ENCODE measurements at regions not wholly inside any gene's neighbourhood (a gene's known extent, or its start where the extent isn't known, plus 50 kb on each side); places are given as distances from the start of the nearest gene placed in this dataset.
"Not testable (repeated sequence)": the region's sequence is repeated elsewhere in the genome, so short reads cannot be mapped to it uniquely, and the experiment has no call there.

DNA sequence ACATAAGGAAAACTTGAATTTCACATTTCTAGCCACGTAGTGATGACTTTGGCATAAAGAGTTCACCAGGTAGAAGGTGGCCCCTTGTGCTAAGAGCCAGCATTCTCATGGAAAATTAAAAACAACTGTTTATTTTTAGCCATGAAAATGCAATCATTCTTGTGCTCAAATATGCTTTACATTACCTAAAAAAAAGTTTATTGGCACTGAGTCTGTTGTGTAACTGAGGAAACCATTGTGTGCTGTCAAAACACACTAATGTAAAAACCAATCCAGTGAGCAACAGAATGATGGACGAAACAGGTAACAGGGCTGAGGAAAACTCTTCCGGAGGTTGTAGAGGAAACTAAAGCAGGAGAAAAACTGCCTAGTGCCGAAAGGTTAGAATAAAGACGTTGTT is 287.0 kb upstream of the TMC3 start:
- Histone ChIP-seq H3K4me1 (ENCODE audit: insufficient read depth, low read length) (no peaks in the 10 kb centered on the region), H3K9ac (ENCODE audit: low read depth, low read length) (no peak overlapping the region), H3K9me3 (ENCODE audit: insufficient read depth, low read depth, low read length) (no peaks in the 10 kb centered on the region), H3K4me3 (ENCODE audit: low read length) (no peak overlapping the region), H3K27me3 (ENCODE audit: insufficient read depth, low read length) (no peaks in the 10 kb centered on the region), H3K36me3 (ENCODE audit: insufficient read depth, low read depth, low read length) (no peaks in the 10 kb centered on the region), H3K27ac (ENCODE audit: low read length) (no peak overlapping the region)

DNA sequence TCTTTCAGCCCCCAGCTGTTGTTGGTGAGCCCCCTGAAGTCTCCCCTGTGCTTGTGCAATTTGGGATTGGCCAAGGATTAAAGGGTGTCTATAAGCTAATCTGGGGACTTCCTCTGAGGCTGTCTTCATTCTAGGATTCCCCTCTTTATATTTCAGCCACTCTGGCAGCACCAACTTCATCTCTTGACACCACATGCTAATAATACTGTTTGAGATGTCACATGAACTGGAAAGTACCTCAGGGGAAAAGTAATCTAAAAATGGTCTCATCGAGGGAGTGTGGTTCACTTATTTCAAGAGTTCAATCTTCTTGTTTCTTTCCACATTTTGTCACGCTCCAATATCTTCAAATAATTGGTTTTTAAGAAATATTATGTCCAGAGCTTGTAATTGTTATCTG is 279.2 kb upstream of the TMC3 start:
- H3K36me3 ChIP-seq (ENCODE audit: insufficient read depth, low read depth, low read length) = no peaks in the 10 kb centered on the region
- no peak overlapping the region for H3K27ac ChIP-seq (ENCODE audit: low read length)
- H3K4me3 ChIP-seq (ENCODE audit: low read length) = no peak overlapping the region
- H3K27me3 ChIP-seq (ENCODE audit: insufficient read depth, low read length) = no peaks in the 10 kb centered on the region
- no peaks in the 10 kb centered on the region for H3K4me1 ChIP-seq (ENCODE audit: insufficient read depth, low read length)
- no peak overlapping the region for H3K9ac ChIP-seq (ENCODE audit: low read depth, low read length)
- H3K9me3 ChIP-seq (ENCODE audit: insufficient read depth, low read depth, low read length) = peaks cover 3% of the 10 kb centered on the region; the same call in 1 of the 2 replicates

DNA sequence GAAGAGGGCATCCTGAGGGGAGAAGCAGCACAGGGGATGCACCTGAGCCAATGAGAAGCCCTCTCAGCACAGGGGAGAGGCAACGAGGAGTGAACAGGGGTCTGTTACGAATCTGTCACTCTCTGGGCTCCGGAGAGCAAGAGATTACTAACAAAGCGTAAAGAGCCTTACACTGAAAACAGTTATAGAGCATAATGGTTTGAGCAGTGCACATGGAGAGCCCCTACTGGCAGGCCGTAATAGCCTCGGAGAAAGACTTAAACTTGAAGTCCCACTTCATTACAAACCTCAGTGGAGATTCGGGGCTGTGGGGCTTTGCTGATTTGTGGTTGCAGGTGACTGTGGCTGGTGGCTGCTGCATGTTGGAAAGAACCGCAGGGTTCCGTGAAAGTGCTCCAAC is 271.5 kb upstream of the TMC3 start:
- no peak overlapping the region for H3K4me3 ChIP-seq (ENCODE audit: low read length)
- H3K9me3 ChIP-seq (ENCODE audit: insufficient read depth, low read depth, low read length) = no peaks in the 10 kb centered on the region
- no peaks in the 10 kb centered on the region for H3K36me3 ChIP-seq (ENCODE audit: insufficient read depth, low read depth, low read length)
- H3K27ac ChIP-seq (ENCODE audit: low read length) = no peak overlapping the region
- no peaks in the 10 kb centered on the region for H3K4me1 ChIP-seq (ENCODE audit: insufficient read depth, low read length)
- no peaks in the 10 kb centered on the region for H3K27me3 ChIP-seq (ENCODE audit: insufficient read depth, low read length)
- no peak overlapping the region for H3K9ac ChIP-seq (ENCODE audit: low read depth, low read length)

DNA sequence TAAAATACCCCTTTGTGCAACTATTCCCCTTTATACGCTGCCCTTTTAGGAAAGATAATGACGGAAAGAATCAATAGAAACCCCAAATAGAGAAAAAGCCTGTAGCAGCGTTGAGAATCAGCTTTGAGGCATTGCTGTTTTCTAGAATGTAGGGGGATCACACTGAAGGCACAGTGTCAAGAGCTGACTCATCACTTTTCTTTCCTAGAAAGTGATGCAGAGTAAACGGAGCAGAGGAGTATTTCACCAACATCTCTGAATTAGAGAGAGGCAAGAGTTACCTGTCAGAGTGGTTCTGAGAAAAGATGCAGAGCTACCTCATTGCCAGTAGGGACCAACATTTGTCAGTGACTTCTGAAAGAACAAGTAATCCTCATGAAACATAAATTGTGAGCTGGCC is 269.8 kb upstream of the TMC3 start:
- Histone ChIP-seq H3K27me3 (ENCODE audit: insufficient read depth, low read length) (no peaks in the 10 kb centered on the region), H3K36me3 (ENCODE audit: insufficient read depth, low read depth, low read length) (no peaks in the 10 kb centered on the region; the same call in 1 of the 2 replicates), H3K27ac (ENCODE audit: low read length) (no peak overlapping the region), H3K4me3 (ENCODE audit: low read length) (no peak overlapping the region), H3K9ac (ENCODE audit: low read depth, low read length) (no peak overlapping the region), H3K4me1 (ENCODE audit: insufficient read depth, low read length) (no peaks in the 10 kb centered on the region), H3K9me3 (ENCODE audit: insufficient read depth, low read depth, low read length) (no peaks in the 10 kb centered on the region)

DNA sequence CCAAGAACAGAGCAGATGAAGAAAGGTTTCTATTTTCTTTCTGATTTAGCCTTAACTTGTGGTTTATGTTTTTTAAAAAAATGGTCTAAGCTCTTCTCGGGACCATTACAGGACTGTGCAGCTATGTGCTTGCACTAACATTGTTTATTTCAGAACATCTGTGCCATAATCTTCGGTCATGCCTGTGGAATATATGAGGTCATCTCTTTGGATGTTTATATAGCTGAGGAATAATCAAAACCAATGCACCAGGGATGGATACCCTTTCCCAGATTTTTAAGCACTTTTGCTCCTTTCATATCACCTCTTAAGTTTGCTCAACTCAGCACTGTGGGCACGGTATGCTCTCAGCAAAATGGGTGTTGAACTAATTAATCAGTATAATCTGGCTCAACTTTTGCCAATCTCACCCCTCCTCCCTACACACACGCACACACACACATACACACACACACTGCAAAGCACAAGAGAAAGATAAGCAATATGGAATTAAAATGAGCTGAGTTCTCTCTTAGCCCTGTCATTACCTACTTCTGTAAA is 268.5 kb upstream of the TMC3 start:
- Histone ChIP-seq H3K36me3 (ENCODE audit: insufficient read depth, low read depth, low read length) (no peaks in the 10 kb centered on the region; the same call in 1 of the 2 replicates), H3K4me1 (ENCODE audit: insufficient read depth, low read length) (no peaks in the 10 kb centered on the region)

DNA sequence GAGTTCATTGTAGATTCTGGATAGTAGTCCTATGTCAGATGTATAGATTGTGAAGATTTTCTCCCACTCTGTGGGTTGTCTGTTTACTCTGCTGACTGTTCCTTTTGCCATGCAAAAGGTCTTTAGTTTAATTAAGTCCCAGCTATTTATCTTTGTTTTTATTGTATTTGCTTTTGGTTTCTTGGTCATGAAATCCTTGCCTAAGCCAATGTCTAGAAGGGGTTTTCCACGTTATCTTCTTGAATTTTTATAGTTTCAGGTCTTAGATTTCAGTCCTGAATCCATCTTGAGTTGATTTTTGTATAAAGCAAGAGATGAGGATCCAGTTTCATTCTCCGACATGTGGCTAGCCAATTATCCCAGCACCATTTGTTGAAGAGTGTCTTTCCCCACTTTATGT is 262.1 kb upstream of the TMC3 start:
- H3K27ac ChIP-seq (ENCODE audit: low read length); H3K36me3 ChIP-seq (ENCODE audit: insufficient read depth, low read depth, low read length); H3K9ac ChIP-seq (ENCODE audit: low read depth, low read length); H3K4me1 ChIP-seq (ENCODE audit: insufficient read depth, low read length); H3K4me3 ChIP-seq (ENCODE audit: low read length); H3K27me3 ChIP-seq (ENCODE audit: insufficient read depth, low read length): not testable (repeated sequence)
- peaks cover 10% of the 10 kb centered on the region; the same call in 1 of the 2 replicates for H3K9me3 ChIP-seq (ENCODE audit: insufficient read depth, low read depth, low read length)

More for the DNA sequence above, 268.5 kb upstream of the TMC3 start:
- no peak overlapping the region for H3K9ac ChIP-seq (ENCODE audit: low read depth, low read length)
- no peak overlapping the region for H3K27ac ChIP-seq (ENCODE audit: low read length)
- H3K27me3 ChIP-seq (ENCODE audit: insufficient read depth, low read length) = no peaks in the 10 kb centered on the region
- H3K4me3 ChIP-seq (ENCODE audit: low read length) = no peak overlapping the region
- H3K9me3 ChIP-seq (ENCODE audit: insufficient read depth, low read depth, low read length) = peaks cover 8% of the 10 kb centered on the region; the same call in 1 of the 2 replicates

DNA sequence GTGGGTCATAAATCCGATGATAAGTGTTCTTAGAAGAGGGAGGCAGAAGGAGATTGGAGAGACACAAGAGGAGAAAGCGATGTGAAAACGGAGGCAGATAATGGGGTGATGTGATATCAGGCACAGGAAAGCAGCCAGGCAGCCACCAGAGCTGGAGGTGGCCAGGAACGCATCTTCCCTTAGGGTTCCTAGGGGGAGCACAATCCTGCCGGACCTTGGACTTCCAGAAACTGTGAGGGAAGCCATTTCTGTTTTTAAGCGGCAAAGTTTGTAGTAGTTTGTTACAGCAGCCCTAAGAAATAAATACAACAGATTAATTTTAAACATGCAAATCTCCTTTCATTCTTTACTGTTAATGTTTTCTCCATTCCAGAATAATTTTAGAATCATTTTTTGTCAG is 259.9 kb upstream of the TMC3 start:
- H3K9ac ChIP-seq (ENCODE audit: low read depth, low read length) = no peak overlapping the region
- no peaks in the 10 kb centered on the region for H3K27me3 ChIP-seq (ENCODE audit: insufficient read depth, low read length)
- H3K27ac ChIP-seq (ENCODE audit: low read length) = no peak overlapping the region
- H3K9me3 ChIP-seq (ENCODE audit: insufficient read depth, low read depth, low read length) = peaks cover 10% of the 10 kb centered on the region; the same call in 1 of the 2 replicates
- no peak overlapping the region for H3K4me3 ChIP-seq (ENCODE audit: low read length)
- H3K4me1 ChIP-seq (ENCODE audit: insufficient read depth, low read length) = no peaks in the 10 kb centered on the region
- H3K36me3 ChIP-seq (ENCODE audit: insufficient read depth, low read depth, low read length) = no peaks in the 10 kb centered on the region

DNA sequence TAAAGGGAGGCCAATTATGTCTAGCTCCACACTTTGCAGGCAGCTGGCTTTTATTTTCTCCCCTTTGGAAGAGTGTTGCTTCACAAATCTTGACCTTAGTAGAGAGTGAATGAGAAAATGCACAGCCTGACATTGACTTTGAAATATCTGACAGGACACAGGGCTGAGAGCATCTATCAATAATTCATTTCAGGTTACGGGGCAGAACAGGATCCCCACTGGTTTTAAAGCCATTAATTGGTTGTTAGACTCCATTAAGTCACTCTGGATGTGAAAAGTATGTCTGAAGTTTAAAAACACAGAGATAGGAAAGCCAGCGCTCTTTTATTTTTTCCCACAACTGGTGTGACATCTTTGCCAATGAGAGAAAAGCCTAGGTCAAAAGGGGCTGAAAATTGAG is 251.9 kb upstream of the TMC3 start:
- no peaks in the 10 kb centered on the region; the same call in 1 of the 2 replicates for H3K4me1 ChIP-seq (ENCODE audit: insufficient read depth, low read length)
- no peaks in the 10 kb centered on the region for H3K36me3 ChIP-seq (ENCODE audit: insufficient read depth, low read depth, low read length)
- H3K27ac ChIP-seq (ENCODE audit: low read length) = no peak overlapping the region
- no peak overlapping the region for H3K9ac ChIP-seq (ENCODE audit: low read depth, low read length)
- H3K27me3 ChIP-seq (ENCODE audit: insufficient read depth, low read length) = no peaks in the 10 kb centered on the region
- no peak overlapping the region for H3K4me3 ChIP-seq (ENCODE audit: low read length)
- H3K9me3 ChIP-seq (ENCODE audit: insufficient read depth, low read depth, low read length) = no peaks in the 10 kb centered on the region

DNA sequence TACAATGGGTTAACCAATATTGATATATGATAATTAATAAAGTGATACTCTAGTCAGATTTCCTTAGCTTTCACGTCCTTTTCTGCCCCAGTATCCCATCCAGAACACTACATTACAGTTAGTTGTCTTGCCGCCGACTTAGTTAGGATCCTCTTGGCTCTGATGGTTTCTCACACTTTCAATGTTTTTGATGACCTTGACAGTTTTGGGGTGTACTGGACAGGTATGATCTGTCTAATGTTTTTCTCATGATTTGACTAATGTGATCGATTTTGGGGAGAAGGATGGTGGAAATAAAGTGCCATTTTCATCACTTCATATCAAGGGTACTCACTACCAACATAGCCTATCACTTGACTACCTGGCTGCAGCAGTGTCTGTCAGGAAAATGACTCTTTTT is 245.0 kb upstream of the TMC3 start:
- Histone ChIP-seq H3K4me3 (ENCODE audit: low read length) (no peak overlapping the region), H3K9ac (ENCODE audit: low read depth, low read length) (no peak overlapping the region), H3K27me3 (ENCODE audit: insufficient read depth, low read length) (no peaks in the 10 kb centered on the region), H3K9me3 (ENCODE audit: insufficient read depth, low read depth, low read length) (no peaks in the 10 kb centered on the region), H3K27ac (ENCODE audit: low read length) (no peak overlapping the region), H3K4me1 (ENCODE audit: insufficient read depth, low read length) (no peaks in the 10 kb centered on the region), H3K36me3 (ENCODE audit: insufficient read depth, low read depth, low read length) (no peaks in the 10 kb centered on the region)

DNA sequence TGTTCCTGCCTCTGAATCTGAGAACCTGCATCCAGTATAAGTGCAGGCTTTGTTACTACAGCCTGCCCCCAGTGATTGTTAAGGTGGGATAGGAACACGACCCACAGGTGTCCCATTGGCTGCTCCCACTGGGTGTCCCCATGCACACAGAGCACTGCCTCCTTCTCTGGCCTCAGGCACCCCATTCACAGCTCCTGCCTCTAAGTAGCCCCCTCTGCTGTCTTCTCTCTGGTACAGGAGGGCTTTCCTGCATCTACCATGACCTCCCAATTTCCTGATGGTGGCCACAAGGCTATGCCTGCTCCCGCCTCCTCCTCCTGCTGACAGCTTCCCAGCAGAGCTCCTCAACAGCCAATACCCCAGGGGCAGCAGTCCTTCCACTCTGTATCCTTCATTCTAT is 238.6 kb upstream of the TMC3 start:
- Histone ChIP-seq H3K27ac (ENCODE audit: low read length) (no peak overlapping the region), H3K4me3 (ENCODE audit: low read length) (no peak overlapping the region), H3K27me3 (ENCODE audit: insufficient read depth, low read length) (no peaks in the 10 kb centered on the region), H3K9me3 (ENCODE audit: insufficient read depth, low read depth, low read length) (no peaks in the 10 kb centered on the region), H3K4me1 (ENCODE audit: insufficient read depth, low read length) (no peaks in the 10 kb centered on the region; the same call in 1 of the 2 replicates), H3K9ac (ENCODE audit: low read depth, low read length) (no peak overlapping the region), H3K36me3 (ENCODE audit: insufficient read depth, low read depth, low read length) (no peaks in the 10 kb centered on the region)

DNA sequence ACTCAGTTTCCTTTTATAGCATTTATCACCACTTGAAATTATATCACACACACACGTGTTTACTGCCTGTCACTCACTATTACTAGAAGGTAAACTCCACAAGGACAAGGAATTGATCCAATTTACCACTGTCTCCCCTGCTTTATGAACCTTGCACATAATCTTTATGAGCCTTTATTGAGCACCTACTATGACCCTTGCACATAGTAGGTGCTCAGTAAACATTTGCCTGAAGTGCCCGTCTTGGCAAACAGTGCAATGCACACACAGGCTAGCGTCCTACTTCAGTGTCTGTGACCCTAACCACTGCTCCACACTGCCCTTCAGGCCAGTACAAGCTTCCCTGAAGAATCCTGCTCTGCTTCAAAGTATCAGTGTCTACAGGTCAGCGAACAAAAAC is 237.7 kb upstream of the TMC3 start:
- H3K27ac ChIP-seq (ENCODE audit: low read length) = no peak overlapping the region
- no peaks in the 10 kb centered on the region for H3K27me3 ChIP-seq (ENCODE audit: insufficient read depth, low read length)
- no peaks in the 10 kb centered on the region; the same call in 1 of the 2 replicates for H3K4me1 ChIP-seq (ENCODE audit: insufficient read depth, low read length)
- H3K36me3 ChIP-seq (ENCODE audit: insufficient read depth, low read depth, low read length) = no peaks in the 10 kb centered on the region
- no peaks in the 10 kb centered on the region for H3K9me3 ChIP-seq (ENCODE audit: insufficient read depth, low read depth, low read length)
- H3K9ac ChIP-seq (ENCODE audit: low read depth, low read length) = no peak overlapping the region
- H3K4me3 ChIP-seq (ENCODE audit: low read length) = no peak overlapping the region

DNA sequence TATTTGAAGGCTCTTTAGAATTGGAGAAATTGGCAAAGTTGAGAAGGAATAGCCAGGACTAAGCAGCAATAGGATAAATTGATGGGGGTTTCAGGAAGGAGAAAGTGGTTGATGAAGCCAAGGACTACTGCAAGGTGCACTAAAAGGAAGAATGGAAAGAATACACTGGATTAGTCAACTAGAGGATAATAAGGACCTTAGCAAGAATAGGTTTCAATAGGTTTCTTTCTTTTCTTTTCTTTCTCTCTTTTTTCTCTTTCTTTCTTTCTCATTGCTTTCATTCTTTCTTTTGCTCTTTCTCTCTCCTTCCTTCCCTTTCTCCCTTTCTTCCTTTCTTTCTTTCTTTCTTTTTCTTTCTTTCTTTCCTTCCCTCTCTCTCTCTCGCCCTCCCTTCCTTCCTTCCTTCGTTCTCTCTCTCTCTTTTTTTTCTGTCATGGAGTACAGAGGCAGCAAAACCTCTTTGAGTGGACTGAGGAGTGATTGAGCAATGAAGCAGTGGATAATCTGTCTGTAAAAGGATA is 234.4 kb upstream of the TMC3 start:
- H3K27ac ChIP-seq (ENCODE audit: low read length) = no peak overlapping the region
- H3K9ac ChIP-seq (ENCODE audit: low read depth, low read length) = no peak overlapping the region
- no peaks in the 10 kb centered on the region for H3K9me3 ChIP-seq (ENCODE audit: insufficient read depth, low read depth, low read length)
- no peaks in the 10 kb centered on the region; the same call in 1 of the 2 replicates for H3K4me1 ChIP-seq (ENCODE audit: insufficient read depth, low read length)
- no peaks in the 10 kb centered on the region for H3K27me3 ChIP-seq (ENCODE audit: insufficient read depth, low read length)
- H3K4me3 ChIP-seq (ENCODE audit: low read length) = no peak overlapping the region
- no peaks in the 10 kb centered on the region for H3K36me3 ChIP-seq (ENCODE audit: insufficient read depth, low read depth, low read length)
